NCI-H2107 treated with DMSO at 0.1 percent for 48 hours (cell line): ENCODE measurements at regions not wholly inside any gene's neighbourhood (a gene's known extent, or its start where the extent isn't known, plus 50 kb on each side); places are given as distances from the start of the nearest gene placed in this dataset.

Experiments
- DNase-seq: peaks from one replicate; lab custom pipeline; 2025; ENCODE audit not compliant: unreplicated experiment; lab: John Stamatoyannopoulos, UW

DNA sequence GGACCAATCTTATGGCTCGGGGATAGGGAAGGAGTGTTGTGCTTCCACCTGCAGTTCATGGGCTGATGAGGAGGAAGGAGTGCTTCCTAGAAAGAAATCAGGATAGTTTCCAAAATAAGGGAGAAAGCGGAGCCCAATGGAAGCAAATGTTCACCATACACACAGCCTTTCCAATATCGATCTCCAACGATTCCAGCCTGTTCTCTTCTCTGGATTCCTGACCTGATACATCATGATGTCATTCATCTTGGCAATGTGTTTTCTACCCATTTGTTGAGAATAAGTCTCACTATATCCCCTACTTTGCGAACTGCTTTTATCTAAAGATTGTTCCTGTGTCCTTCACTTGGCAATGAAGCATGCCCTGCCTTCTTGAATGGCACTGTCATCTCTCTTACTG is 205.3 kb upstream of the SIX2 start:
- DNase-seq: no peak

DNA sequence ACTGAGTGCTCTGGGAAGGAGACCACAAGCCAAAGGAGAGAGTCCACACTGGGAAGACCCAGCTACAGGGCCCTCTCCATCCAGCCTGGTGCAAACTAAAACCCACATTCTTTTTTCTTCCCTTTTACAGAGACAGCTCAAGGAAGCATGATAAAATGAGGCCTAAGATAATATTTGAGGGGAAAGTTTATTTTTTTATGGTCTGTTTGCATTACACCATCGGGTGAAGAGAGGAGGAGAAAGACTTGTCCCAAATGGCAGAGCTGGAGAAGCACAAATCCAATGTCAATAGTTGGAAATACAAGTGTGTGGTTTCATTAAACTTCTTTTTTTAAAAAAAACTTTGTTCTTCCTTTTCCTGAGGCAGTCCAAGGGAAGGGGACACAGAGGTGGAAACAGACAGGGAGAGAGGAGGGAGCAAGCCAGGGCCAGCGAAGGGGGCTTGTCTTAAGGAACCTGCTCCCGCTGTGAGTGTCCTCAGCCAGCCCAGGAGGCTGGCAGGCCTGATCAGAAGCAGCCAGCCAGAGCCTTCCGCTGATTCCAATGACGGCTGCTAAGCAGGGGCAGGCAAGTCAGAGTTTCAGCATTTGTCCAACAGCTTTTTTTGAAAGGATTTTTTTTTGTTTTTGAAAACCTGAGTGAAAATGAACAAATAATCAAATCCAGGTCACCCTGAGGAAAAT is 203.8 kb upstream of the SIX2 start:
- DNase-seq: no peak

DNA sequence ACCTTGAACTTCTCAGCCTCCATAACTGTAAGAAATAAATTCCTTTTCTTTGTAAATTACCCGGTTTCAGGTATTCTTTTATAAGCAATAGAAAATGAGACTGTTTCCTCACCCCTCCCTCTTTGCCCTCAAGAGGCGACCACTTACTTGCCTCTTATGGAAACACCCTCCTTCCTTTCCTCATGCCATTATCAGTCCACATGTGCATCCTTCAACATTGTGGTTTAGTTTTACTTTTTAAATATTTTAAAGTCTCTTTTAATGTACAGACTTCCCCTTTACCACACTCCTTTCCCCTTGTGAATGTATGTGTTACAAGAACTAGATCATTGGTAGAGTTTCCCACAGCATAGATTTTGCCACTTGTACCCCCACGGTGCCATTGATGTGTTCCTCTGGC is 202.4 kb upstream of the SIX2 start:
- DNase-seq: no peak

DNA sequence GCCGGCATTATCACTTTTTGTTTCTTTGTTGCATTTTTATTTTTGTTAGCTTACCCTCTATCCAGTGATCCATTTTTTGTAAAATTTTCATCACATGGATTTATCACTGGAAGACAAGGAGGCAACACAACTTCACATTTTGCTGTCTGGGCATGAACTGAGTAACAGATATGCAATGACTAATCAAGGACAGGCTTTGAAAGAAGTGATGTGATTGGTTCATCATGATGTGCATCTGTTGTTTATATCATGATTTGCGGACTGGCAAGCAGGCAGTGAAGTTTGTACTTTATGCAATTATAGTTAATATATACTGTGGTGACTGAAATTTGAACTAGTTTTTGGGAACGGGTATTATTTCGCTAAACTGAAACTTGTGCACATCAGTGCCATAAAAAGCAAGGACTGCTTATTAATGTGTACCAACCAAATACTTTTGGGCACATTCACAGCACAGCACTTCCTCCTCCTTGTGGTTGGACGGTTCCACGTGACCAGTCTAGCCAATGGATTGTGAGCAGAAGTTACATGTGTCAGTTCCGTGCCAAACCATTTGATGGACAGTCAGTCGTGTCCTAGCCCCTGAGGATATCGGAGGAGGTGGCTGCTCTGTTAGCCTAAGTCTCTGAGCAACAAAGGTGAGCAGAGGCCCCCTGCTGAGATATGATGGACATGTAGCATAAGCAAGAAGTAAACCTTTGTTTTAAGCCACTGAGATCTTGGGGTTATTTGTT is 201.4 kb upstream of the SIX2 start:
- DNase-seq: no peak

DNA sequence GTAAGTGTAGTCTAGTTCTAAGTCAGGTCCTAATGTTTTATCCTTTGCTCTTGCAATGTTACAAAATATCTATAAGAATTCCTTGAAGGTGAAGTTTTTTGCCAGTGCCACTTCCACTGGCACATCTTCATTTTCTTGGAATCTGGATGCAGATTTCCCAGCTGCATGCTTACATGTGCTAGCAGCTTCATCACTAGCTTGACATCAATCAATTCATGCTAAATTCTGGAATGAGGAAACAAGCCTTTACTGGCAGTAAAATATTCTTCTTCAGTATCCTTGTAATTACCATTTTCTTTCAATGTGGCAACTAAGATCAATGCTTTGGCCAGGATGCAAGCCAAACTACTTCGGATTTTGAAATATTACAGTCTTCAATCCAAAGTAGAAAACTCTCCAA is 200.6 kb upstream of the SIX2 start:
- no peak for DNase-seq

DNA sequence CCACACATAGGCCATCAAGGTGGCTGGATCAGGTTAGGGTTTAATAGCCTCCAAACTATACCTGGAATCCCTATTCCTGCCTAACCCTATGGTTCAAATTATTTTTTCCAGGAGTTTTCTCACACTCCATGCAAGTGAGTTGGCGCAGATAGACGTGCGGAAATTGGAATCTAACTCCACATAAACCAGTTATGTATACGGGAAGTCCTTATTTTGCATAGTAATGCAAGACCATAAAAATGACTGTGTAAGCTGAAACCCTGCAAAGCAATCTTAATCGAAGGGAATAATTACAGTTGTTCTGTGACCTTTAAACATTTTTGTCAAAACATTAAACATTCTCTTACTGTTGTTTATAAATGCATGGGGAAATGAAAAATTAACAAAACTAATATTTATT is 200.1 kb upstream of the SIX2 start:
- DNase-seq: no peak

DNA sequence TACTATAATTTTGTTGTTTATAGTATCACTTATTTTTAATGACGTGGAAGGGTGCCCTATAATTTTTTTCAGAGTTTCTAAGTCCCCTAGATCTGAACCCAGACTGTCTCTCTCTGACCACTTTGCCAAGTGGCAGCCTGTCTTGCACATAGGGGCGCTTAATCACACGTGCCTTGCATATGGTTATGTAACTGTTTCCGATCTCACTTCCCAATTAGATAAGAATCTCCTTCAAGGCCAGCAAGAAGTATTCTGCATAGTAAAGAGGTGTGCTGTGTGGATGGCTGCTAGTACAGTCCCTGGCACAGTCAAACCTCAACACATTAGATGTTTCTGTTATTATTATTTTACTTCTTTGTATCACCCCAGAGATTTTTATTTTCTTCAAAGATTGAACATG is 197.8 kb upstream of the SIX2 start:
- DNase-seq: no peak

DNA sequence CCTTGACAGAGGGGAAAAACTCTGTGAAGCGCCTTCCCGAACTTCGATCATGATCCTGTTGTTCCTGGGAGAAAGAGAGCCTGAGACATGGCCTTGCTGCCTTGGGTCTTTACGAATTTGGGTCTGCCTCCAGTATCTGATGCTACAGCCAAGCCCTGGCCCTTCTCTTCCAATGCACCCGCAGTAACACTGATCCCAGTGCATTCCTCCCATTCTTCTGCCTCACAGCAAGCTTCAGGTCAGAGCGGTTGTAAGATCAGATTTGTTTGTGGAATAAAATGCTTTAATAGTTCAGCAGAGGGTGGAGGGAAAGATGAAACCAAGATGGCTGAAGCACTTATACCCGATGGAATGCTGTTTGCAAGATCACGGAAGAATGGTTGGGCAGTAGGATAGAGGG is 196.7 kb upstream of the SIX2 start:
- no peak for DNase-seq

DNA sequence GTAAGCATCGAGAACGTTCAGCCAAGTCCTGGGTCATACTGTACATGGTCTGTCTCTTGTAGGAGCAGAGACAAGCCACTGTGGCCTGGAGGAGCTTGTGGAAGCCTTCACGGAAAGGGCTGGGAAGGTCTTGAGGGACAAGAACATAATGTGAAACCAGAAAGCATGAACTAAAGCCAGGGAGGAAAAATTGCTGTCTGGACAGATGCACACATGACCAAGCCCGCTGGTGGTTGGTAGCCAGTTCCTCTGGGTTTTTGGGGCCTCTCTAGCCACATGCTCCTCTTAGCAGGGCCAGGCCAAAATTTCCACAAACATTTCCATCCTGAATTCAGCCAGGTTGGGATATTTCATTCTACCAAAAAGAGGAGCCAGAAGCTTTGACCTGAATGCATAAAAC is 196.2 kb upstream of the SIX2 start:
- no peak for DNase-seq

DNA sequence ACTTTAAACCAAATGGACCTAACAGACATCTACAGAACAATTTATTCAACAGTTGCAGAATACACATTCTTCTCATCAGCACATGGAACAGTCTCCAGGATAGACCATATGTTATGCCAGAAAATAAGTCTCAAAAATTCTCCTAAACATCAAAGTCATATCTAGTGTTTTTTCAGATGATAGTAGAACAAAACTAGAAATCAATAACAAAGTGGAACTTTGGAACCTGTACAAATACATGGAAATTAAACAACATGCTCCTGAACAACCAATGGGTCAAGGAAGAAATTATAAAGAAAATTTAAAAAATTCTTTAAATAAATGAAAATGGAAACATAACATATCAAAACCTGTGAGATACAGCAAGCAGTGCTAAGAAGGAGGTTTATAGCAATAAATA is 194.1 kb upstream of the SIX2 start:
- DNase-seq: no peak

DNA sequence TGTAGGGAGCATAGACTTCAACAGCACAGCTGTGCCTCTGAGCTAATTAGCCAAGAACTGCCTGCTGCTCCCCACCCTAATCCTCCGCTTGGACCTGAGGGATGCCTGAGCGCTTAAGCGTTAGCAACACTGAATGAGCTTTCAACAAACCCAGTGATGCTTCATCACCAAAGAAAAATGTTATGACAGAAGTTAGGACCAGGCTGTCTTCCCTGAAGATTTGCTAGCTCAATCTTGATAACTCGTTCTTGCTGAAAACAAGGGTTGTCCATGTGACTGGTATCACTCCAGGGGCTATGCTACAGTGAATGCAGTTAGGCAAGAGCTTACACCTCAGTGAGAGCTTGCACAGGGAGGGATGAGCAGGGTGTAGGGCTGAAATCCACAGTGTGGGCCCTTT is 190.7 kb upstream of the SIX2 start:
- DNase-seq: no peak

DNA sequence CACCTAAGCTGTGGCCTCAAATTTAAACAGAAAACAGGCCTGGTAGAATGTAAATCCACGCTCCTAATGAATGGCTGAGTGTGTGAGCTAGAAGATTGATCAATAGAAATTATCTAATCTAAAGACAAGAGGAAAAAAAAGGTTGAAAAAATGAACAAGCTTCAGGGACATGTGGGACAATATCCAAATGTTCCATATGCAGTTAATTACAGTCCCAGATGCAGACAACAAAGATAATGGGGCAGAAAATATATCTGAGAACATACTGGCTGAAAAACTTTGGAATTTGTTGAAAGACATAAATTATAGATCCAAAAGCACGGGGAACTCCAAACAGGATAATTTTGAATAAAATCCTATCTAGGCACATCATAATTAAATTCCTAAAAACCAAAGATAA is 186.7 kb upstream of the SIX2 start:
- no peak for DNase-seq

DNA sequence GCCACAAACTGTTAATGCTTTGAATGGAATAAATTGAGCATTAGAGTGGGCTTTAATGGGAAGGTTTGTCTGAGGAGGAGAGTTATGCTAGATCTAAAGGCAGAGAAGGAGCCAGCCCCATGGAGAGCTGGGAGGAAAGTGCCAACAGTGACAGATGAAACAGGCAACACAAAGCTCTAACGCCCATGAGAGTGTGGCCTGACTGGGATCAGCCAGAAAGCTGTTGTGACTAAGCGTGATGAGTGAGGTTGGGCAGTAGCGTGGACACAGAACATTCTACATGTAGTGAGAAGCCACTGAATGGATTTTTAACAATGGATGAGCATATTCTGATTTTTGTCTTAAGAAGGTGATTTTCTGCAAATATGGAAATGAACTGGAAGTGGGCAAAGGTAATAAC is 185.3 kb upstream of the SIX2 start:
- no peak for DNase-seq

DNA sequence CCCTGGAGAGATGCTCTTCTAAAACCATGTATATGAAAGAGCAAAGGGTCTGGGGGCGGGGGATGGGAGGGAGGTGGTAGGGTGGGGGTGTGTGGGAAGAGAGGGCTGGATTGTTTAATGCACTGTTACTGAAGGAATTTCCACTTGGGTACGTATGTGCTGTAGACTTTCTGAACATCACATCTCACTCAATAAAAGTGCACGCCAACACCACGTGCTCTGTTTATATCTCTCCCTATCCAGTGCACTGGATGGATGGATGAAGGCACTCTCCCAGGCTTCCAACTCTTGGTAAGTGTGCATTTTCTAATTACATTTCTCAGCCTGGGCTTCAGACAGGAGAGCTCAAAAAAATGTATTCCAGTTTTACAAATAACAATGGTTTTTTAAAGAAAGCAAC is 184.3 kb upstream of the SIX2 start:
- no peak for DNase-seq

DNA sequence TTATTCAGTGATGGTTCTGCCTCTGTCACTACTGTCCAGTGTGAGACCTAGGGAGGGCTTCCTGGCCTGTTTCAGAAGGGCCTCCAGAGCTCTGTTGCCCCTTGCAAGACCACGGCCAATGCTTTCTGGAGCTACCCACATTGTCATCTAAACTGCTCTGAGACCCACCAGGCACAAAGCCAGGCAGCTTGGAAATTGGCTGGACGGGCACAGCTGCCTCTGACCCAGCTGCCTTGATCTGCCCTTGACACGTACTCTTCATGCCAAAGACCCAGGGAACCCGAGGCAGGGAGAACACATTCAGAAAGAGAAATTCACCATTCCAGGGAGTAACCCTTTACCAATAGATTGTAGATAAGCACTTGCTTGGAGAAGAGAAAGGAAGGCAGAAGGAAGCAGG is 183.7 kb upstream of the SIX2 start:
- DNase-seq: no peak

DNA sequence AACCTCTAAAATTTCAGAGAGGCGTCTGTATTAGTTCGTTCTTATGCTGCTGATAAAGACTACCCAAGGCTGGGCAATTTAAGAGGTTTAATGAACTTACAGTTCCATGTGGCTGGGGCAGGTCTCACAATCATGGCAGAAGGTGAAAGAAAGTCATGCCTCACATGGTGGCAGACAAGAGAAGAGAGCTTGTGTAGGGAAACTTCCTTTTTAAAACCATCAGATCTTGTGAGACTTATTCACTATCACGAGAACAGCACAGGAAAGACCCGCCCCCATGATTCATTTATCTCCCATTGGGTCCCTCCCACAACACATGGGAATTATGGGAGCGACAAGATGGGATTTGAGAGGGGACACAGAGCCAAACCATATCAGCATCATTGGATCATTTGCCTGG is 183.2 kb upstream of the SIX2 start:
- DNase-seq: no peak

DNA sequence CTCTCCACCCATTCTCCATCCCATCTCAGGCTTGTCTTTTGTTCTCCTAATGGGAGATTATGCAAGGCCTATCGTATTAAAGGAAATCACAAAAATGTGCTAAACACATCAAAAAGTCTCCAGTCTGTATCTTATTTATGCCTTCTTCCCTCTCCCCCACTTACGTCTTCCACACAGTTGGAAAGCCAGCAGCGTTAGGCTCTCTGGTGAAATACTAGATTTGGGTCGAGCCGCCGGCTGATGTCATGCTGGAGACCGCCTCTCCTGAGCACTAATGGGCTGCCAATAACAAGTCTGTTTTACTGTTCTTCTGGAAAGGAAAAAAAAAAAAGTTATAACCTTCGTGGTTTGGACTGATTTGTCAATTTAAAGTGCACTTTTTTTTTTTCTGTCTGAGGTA is 182.7 kb upstream of the SIX2 start:
- no peak for DNase-seq

DNA sequence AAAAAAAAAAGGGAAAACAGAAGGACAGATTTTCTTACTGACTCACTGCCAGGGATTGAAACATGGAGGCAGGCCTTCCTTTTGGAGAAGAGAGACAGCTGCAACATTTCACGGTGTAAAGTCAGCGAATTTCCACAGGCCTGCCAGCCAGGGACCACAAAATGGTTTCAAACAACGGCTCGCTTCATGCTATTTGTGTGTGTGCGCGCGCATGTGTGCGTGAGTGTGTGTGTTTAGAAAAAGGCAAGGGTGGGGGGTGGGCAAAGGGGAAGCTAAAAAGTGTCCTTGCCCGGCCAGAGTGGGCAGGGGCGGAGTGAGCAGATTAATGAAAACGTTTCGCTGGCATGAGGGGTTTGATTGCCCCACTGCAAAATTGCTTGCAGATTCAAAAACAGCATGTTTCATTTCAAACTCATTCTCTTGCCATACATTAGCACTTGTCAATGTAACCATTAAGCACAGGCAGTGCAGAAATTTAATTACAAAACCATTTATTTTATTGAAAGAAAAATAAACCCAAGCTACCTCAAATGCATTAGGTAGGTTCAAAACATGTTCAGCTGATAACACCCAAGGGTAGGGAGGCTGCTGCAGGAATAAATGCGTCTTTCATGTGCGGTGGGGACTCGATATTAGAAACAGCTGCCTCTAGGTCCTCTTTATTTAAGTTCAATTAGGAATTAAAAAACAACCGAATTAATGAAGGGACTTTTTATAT is 182.1 kb upstream of the SIX2 start:
- no peak for DNase-seq

DNA sequence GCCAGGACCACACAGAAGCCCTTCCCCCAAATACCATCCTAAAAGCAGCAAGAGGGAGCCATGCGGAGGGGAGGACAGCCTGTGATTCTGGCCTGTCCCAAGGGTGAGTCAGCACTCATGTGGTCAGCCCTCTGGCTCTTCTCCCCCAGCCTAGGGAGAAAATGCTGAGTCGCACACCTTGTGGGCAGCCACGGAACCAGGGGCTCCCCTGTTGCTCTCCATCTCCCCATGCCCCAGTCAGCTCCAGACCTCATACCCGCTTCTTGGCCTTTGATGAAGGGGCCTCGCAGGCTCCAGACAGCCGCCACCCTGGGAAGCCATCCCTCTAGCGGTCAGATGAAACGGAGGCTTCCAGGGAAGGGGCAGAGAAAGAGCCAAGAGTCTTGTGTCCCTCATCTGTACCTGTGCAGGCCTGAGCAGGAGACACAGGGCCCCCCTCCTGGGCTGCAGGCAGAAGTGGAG is 181.3 kb upstream of the SIX2 start:
- no peak for DNase-seq

DNA sequence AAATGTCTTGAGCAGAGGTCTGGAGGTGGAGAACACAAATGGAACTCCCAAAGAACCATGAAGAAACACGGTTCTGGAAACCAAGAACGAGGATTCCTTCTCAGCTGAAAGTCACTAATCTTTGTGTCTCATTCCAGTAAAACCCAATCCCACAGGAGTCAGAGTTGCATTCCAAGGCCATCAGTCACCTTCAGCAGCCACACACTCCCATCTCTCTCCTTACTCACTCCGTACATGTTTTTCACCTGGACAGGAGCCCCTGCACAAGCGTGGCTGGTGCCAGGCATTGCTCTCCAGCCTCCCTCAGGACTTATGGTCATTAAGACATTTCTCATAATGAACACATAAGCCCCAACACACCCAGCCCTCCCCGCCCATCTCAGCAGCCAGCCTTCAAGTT is 175.4 kb upstream of the SIX2 start:
- DNase-seq: no peak

DNA sequence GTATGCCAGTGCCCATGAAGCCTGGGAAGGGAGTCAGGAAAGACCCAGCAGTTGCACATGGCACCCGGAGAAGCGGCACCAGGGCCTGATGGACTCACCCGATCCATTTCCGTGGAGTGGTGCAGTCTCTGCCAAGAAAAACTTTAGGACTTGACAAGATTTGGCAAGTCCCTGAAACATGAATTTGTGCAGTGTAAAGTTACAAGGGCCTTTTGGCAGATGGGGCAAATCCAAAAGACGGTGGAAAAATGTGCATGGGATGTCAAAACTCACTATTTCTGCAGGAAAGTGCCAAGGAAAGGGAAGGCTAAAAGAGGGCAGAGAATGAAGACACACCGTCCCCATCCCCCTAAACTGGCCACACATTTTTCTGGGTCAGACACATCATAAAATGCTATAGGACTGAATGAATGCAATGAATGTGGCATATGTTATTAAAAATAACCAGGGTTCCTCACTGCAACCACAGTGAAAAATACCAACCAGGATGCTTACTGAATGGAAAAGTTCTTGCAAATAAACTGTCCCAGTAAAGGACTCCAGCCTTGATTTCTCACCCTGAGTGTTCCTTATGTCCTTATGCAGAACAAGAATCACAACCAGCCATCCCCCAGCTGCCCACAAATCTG is 173.5 kb upstream of the SIX2 start:
- no peak for DNase-seq

DNA sequence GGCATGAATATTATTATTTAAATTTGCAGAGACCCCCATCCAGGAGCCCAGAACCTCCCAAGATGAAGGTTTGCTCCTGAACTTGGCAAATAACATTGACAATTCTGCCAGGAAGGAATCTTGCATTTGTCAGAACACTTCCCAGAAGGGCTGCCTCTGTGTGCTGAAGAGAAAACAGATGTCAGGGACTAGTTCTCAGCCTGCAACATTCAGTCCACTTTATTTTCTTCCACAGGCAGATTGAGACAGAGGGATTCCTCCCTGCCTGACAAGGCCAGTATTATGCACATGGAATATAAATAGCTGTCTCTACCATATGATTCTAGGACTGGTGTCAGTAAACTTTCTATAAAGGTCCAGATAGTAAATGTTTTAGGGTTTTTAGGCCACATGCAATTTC is 171.5 kb upstream of the SIX2 start:
- no peak for DNase-seq
